ENCODE measurements at regions not wholly inside any gene's neighbourhood (a gene's known extent, or its start where the extent isn't known, plus 50 kb on each side); places are given as distances from the start of the nearest gene placed in this dataset.

DNA sequence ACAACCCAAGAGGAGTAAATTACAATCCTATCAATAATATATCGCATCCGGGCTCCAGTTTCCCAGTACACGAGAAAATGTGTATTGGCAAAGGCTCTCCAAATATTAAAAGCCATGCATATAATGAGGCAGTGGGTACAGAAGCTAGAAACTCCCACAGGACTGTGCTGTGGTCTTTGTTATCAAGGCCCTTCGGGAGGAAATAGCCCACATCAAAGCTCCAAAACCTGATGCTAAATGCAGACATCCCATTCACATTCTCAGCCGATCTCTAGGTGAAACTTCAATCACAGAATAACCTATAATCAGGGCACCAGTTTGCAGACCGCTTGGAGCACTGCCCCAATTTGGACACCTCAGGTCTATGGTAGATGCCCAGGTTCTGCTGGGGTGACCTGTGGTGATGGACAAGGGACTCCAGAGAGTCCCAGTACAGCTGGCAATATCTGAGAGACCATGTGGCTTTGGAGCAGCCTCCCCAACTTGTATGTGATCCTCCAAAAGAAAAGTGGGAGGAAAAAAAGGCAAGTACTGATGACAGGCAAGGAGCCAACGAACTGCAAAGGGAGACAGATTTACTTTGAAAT lies 148.8 kb upstream of the CAMK1G start:
- no peak for DNase-seq (ENCODE audit: low read depth)
- no peak overlapping the region for H3K4me3 ChIP-seq (ENCODE audit: low read depth, low read length)

DNA sequence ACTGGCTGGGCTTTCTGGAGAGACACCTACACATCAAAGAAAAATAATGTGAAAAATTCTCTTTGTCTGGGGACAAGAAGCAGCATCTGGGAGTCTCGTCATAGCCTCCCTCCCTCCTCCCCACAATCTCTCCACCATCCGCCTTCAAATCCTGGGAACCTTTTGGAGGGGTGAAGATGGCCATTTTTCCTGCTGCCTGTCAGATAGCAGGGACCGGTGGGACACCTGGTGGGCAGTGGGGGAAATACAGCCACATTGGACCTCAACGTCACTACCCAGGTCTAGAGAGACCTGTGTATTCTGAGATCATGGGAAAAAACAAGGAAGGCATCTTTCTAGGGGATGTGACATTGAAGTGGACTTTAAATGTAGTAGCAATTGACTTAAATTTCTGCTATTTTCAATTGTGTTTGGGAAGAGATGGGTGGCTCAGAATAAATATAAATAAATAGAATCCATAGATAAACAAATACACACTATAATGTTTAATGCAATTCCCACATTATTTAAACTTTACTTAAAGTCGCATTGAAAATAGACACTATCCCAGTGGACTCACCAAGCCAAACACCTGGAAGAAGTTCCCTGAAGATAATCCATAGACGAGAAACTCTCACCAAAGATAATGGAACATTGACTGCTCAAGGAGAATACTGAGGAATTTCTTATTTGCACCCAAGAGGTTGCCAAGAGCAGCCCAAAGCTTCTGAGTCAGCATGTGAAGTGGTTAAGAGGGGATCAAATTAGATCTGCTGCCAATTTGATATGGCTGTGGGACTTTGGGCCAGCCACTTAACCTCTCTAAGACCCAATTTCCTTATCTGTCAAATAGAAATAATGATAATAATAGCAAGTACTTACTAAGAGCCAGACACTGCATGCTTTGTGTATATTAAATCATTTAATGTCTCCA lies 147.6 kb upstream of the CAMK1G start:
- H3K4me3 ChIP-seq (ENCODE audit: low read depth, low read length), result no peak overlapping the region
- no peak for DNase-seq (ENCODE audit: low read depth)

DNA sequence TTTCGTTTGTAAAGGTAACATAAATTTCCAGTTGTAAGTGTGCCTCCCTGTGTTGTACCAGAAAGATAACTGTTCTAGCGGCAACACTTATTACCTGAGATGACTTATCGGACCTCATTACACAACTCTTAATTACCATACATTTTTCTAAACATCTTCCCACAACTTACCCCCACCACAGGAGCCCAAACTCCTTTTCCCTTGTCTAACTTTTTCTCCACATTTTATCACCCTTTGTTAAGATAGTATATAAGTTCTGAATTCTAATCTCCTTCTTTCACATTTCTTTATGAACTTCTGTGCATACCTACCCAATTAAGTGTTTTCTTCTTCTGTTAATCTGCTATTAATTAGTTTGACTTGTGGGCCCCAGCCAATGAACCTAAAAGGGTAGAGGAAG lies 143.7 kb upstream of the CAMK1G start:
- DNase-seq (ENCODE audit: low read depth), result no peak

DNA sequence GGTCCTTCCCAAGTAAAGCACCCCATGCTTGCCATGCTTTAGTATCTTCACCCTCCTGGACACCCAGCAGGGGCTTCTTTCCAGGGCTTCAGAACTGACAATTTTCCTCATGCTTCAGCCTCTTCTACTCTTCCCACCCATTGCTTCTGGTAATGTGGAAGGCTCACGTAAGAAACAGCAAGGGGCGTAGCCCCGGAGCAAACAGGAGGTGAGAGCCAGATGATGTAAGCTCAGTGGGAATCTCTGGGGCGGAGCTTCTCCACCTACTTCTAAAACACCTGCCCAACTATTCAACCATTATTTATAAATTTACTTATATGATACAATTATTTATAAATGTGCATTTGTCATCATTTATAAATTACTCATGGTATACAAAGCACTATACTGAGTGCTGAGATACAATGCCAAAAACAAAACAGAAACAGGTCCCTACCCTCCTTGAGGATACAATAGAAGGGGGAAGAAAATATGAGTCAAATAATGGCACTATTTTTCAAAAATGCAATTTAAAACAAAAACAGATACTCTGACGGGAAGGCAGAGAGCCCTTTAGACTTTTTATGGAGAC lies 140.1 kb upstream of the CAMK1G start:
- no peak for DNase-seq (ENCODE audit: low read depth)
- H3K4me3 ChIP-seq (ENCODE audit: low read depth, low read length), result no peak overlapping the region

More for the DNA sequence above, 143.7 kb upstream of the CAMK1G start:
- no peak overlapping the region for H3K4me3 ChIP-seq (ENCODE audit: low read depth, low read length)

DNA sequence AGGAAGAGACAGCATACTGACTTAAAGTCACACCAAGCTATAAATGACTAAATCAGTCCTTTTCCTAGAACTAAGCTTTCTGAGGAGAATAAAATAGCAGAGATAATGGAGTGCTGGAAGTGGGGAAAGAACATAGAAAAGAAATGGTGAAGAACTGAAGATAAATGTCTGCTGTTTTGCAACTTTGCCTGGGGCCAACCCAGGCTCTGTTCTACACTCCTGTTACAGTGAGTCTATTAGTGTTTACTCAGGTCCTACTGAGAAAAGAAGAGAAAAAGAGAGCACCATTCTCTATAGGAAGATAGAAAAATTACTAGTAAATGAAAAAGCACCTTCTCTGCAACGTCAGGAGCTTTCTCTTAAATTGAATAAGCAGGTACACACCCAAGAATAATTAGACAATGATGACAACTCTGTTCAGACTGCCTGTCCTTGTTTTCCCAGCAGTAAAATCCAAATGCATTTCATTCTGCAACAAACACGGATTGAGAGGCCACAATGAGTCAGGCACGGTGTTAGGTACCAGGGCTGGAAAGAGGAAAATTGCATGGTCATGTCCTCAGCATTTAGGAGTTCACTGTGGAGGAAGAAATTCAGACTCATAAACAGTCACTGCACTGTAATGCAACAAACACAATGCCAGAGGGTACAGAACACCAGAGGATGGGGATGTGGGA lies 139.4 kb upstream of the CAMK1G start:
- no peak overlapping the region for H3K4me3 ChIP-seq (ENCODE audit: low read depth, low read length)
- no peak for DNase-seq (ENCODE audit: low read depth)

DNA sequence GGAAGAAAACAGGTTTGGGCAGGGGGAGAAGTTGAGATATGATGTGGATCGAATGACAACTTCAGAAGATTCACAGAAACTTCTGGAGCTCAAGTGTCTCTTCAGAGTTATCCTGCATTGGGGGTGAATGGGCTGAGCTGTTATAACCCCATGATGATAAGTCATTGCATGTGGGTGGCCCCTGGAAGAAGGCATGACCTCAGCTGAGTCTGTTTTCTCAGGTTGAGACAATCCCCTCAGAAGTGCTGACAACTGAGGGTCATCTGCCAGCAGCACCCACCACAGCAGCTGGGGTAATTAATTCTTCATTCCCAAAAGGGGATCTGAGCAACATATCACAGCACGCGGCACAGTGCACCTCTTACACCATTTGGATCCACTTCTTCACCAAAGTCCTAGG lies 138.6 kb upstream of the CAMK1G start:
- no peak overlapping the region for H3K4me3 ChIP-seq (ENCODE audit: low read depth, low read length)
- no peak for DNase-seq (ENCODE audit: low read depth)

DNA sequence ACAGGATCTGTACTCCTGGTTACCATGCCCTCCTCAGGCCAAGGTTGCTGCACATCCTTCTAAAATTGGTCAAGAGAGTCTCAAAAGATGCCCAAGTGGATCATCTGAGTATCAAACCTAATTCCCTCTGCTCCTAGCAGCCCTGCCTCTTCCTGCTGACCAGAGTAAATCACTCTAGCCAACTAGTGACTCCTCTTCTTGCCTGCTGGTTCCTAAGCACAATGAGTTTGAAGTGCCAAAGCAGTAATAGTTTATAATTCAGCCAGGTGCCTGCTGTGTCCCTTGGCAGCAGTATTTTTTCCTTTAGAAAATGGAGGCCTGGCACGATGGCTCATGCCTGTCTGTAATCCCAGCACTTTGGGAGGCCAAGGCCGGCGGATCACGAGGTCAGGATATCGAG lies 137.9 kb upstream of the CAMK1G start:
- DNase-seq (ENCODE audit: low read depth), result no peak
- no peak overlapping the region for H3K4me3 ChIP-seq (ENCODE audit: low read depth, low read length)

DNA sequence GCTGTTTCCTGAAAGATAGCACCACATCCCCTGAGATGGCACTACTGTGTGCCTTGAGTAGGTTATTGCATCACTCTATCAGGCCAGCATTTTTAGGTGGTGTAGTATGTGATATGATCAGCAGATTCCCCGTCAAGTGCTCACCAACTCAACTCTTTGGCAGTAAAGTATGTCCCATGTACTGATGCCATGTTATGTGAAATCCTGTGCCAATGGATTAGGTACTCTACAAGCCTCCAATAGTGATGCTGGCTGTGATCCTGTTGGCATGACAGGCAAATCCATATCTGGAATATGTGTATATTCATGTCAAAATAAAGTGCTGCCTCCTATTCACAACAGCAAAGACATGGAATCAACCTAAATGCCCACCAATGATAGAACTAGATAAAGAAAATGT lies 137.2 kb upstream of the CAMK1G start:
- DNase-seq (ENCODE audit: low read depth), result no peak
- no peak overlapping the region for H3K4me3 ChIP-seq (ENCODE audit: low read depth, low read length)

DNA sequence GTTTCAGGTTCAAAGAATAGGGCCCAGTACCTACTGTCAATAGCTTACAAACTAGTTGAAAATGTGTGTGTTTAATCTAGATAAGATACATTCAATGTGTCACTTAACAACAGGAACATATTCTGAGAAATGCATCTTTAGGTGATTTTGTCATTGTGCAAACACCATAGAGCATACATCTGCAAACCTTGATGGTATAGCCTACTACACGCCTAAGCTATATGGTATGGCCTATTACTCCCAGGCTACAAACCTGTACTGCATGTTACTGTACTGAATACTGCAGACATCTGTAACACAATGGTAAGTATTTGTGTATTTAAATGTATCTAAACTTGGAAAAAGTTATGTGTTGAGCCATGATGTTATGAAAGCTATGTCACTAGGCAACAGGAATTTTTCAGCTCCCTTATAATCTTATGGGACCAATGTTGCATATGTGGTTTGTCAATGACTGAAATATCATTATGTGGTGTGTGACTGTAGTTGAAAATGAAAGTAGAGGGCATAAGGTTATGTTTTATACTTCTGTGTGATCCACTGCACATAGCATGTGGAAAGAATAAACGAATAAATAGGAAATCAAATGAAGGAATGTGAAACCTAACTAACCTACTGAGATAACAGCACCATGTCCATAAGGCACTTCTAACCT lies 129.0 kb upstream of the CAMK1G start:
- no peak for DNase-seq (ENCODE audit: low read depth)
- no peak overlapping the region for H3K4me3 ChIP-seq (ENCODE audit: low read depth, low read length)

DNA sequence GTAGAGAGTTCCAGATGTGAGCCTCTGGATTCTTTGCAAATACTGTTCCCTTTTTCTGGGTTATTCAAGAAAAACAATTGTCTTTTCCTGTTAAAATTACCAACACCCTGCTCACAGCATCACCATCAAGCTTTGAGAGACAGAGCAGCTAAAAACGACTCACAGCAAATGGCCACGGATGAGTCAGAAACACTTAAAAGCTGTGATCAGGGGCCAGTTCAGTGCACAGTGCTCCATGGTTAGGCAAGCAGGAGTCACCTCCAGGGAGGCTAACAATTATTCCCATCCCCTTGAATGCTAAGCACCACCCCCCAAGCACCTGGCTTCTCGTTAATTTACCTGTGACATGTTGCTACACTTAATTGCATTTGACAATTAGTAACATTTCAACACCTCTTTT lies 128.4 kb upstream of the CAMK1G start:
- H3K4me3 ChIP-seq (ENCODE audit: low read depth, low read length), result no peak overlapping the region
- no peak for DNase-seq (ENCODE audit: low read depth)

DNA sequence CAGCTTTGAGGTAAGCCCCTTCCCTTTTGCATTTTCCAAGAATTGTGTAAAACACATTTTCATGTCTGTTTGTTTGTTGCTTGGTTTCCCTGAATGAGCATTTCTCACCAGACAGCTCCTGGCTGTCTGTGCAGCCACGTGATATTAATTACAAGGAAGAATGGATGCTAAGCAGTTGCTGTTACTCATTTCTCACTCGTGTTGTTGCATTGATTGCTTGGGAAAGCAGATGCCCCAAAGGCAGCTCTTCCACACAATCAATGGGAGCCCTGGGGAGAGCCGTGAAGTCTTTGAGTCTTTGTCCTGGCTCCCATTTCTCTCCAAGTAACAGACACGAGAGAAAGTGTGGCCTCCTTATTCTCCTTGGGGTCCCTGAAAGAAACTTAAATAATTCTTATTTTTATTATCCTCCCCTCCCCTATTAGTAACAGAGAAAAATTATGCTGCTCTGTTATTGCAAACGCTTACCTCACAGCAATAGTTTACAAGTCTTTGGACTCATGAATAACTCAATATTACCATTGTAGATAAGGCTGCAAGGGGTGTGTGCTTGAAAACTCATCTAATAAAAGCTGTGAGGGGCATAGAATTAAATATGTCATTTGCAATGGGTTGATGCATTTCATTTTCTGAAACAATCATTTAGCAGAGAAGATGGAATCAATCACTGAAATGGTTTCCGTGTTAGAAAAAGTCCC lies 127.7 kb upstream of the CAMK1G start:
- DNase-seq (ENCODE audit: low read depth), result no peak
- H3K4me3 ChIP-seq (ENCODE audit: low read depth, low read length), result no peak overlapping the region

DNA sequence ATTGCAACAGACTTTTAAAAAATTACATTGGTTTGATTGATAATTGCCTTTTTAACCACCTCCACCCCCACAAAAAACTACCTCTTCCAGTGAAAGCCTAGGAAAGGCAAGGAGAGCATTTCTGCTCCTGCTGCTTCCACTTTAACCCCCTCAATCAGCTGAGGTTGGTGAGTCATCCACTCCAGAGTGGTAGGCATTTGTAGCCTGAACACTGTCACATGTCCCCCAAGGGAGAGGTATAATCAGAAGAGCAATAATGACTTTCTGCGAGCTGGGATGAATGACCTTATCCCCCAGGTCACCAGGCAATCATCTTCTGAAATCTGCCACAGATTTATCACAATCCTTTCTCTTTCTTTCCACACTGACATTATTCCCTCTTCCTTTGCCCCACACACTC lies 126.6 kb upstream of the CAMK1G start:
- DNase-seq (ENCODE audit: low read depth), result no peak
- no peak overlapping the region for H3K4me3 ChIP-seq (ENCODE audit: low read depth, low read length)

DNA sequence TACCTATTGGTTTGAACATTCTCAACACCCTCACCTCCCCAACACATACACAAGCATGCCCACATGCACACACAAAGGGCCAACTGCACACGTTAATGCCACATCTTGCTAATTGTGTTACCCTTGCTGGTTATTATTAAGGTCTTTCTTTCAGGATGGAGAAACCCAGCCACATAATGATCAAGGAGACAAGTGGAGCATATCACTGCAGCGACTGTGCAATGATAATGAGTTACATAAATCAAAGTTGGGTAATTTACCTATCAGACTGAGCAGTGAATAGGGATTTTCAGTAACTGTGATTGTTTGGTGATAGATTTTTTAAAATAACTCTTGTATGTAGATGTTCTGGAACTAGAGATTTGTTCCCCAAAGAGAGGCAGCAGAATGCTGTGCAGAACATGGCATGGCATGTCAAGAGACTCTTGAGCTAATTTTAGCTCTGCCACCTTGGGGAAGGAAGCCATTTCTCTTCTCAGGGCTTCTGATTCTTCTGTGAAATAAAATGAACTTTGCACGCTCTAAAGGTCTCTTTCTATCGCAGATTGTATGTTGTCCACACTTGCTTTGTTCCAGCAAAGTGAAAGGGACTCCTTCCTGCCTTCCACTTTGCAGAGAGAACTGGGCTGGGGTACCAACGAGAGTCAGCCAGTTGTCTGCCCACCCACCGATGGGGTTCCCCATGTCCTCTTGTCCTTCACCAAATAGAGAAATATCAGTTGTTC lies 126.0 kb upstream of the CAMK1G start:
- no peak overlapping the region for H3K4me3 ChIP-seq (ENCODE audit: low read depth, low read length)
- DNase-seq (ENCODE audit: low read depth), result no peak

DNA sequence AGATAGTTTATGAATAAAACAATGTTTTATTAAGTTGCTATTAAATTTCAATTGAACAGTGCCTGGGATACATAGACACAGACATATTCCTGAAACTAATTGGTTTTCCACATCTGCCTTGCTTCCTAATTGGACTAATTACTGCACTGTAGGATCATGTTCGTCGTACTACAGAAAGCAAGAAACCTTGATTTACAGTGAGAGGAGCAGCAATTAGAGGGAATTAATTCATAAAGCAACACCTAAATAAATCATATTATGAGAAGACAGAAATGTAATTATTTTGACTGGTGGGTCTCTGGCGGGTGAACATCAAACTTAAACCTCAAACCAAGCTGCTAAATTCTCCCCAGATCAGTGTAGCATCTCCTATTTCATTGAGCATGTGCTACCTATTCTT lies 124.6 kb upstream of the CAMK1G start:
- no peak for DNase-seq (ENCODE audit: low read depth)
- no peak overlapping the region for H3K4me3 ChIP-seq (ENCODE audit: low read depth, low read length)

DNA sequence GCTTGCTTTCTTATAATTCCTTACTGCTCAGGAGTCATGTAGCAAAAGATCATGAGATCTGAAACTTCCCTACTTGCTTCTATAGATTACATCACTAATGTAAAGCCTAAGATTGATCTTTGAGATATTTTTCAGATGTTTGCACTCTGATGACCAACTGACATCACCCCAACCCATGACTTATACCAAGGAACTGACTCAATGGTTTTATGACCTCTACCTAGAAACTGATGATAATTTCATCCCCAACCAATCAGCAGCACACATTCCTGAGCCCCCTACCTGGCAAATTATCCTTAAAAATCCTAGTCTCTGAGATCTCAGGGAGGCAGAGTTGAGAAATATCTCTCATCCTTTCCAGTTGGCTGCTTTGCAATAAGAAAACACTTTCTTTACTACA lies 122.3 kb upstream of the CAMK1G start:
- no peak for DNase-seq (ENCODE audit: low read depth)
- no peak overlapping the region for H3K4me3 ChIP-seq (ENCODE audit: low read depth, low read length)

DNA sequence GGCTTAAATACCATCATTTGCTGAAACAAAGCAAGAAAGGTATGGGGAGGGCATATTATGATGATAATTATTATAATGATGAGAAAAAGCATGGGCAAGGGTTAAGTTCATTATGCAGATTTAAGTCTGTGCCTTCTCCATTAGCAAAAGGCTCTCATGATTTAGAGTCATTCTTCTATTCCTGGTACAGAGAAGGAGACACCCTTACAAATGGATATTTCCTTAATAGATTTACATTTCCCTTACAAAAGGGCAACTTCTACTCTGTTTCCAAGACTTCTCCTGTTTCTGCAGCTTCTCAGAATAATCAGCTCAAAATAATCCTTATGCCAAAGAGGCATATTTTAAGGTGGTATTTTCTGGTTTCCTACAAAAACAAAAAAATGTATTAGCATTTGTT lies 121.1 kb upstream of the CAMK1G start:
- DNase-seq (ENCODE audit: low read depth), result no peak
- H3K4me3 ChIP-seq (ENCODE audit: low read depth, low read length), result no peak overlapping the region

DNA sequence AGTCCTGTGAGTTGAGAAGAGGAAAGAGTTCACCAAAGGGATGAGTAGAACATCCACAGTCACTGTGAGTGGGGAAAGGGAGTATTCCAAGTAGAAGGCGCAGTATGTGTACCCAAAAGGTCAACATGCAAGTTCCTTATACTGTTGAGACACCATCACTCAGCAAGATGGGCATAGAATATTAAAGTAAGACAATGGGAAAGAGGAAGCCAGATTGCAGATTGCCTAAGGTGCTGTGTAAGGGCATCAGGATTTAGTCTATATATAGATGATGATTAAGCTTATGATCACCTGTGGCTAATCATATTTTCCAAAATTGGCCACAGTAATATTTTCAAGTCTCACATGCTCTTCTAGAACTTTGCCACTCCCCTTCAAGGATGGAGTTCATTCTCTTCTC lies 120.1 kb upstream of the CAMK1G start:
- no peak overlapping the region for H3K4me3 ChIP-seq (ENCODE audit: low read depth, low read length)
- no peak for DNase-seq (ENCODE audit: low read depth)

DNA sequence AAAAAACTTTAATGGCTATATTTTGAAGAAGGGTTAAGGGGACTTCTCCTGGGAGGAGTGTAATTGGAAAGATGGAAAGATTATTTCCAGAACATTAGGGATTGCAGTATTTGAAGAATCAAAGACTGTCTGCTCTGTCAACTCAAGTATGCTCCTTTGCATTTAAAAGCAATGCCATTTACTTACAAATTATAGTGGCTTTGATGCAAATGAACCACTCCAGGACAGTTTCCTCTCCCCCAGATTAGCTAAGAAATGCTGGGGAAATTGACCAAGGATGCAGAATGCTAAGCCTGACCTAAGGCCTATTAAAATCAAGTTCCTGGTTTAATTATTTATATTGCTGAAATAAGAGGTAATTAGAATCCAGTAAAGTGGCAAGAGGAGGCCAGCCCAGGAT lies 110.5 kb upstream of the CAMK1G start:
- no peak overlapping the region for H3K4me3 ChIP-seq (ENCODE audit: low read depth, low read length)
- DNase-seq (ENCODE audit: low read depth), result no peak

DNA sequence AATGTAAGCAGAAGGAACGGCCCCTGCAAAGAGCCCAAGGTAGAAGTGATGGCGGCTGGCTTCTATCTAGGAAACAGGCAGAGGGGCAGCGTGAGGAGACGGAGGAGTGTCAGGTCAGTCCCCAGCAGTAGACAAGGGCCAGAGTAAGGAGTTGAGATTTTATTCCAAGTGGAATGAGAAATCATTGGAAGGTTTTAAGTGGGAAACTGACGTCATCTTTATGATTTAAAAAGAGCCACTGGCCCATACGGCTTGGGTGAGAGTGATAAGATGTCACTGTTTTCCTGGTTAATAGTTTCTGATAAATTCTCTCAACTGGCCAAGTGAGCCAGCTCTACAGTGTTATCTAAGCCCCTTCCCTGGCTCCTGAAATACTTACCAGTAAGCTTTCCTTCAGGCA lies 103.2 kb upstream of the CAMK1G start:
- DNase-seq (ENCODE audit: low read depth), result no peak
- H3K4me3 ChIP-seq (ENCODE audit: low read depth, low read length), result no peak overlapping the region
